ENCODE measurements at regions not wholly inside any gene's neighbourhood (a gene's known extent, or its start where the extent isn't known, plus 50 kb on each side); places are given as distances from the start of the nearest gene placed in this dataset.
A peak's percentile ranks its signal among the peaks of the same experiment; 100 is the strongest.

- Histone ChIP-seq H3K9me3 (no peaks in the 10 kb centered on the region), H3K4me3 (no peak overlapping the region), H3K4me1 (ENCODE audit: insufficient read depth) (no peaks in the 10 kb centered on the region), H3K27ac (no peak overlapping the region), H3K27me3 (no peaks in the 10 kb centered on the region), H3K36me3 (no peaks in the 10 kb centered on the region)
- intact Hi-C loops (cut with DNase I), result no loop called here
- TF ChIP-seq POLR2A (IDR thresholded peaks at IDR 0.05), result no peak
- TF ChIP-seq EP300 (IDR thresholded peaks at IDR 0.05), result no peak
- TF ChIP-seq, protein P1, sequence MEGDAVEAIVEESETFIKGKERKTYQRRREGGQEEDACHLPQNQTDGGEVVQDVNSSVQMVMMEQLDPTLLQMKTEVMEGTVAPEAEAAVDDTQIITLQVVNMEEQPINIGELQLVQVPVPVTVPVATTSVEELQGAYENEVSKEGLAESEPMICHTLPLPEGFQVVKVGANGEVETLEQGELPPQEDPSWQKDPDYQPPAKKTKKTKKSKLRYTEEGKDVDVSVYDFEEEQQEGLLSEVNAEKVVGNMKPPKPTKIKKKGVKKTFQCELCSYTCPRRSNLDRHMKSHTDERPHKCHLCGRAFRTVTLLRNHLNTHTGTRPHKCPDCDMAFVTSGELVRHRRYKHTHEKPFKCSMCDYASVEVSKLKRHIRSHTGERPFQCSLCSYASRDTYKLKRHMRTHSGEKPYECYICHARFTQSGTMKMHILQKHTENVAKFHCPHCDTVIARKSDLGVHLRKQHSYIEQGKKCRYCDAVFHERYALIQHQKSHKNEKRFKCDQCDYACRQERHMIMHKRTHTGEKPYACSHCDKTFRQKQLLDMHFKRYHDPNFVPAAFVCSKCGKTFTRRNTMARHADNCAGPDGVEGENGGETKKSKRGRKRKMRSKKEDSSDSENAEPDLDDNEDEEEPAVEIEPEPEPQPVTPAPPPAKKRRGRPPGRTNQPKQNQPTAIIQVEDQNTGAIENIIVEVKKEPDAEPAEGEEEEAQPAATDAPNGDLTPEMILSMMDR (IDR thresholded peaks at IDR 0.05), result no peak
- no peak for DNase-seq
- WGBS, 3 donors, result 83 to 87% (median 86%) methylated on average over 4 of the region's 4 CpGs
These were observed 222.3 kb upstream of the AGTR2 start for GRCh38 chrX:115948018-115948923.

- TF ChIP-seq EP300 (IDR thresholded peaks at IDR 0.05), result no peak
- no peak for TF ChIP-seq POLR2A (IDR thresholded peaks at IDR 0.05)
- TF ChIP-seq, protein P1 (IDR thresholded peaks at IDR 0.05), result peak in 1 of 3 donors; percentile 25
- Histone ChIP-seq H3K9me3 (no peaks in the 10 kb centered on the region), H3K36me3 (no peaks in the 10 kb centered on the region), H3K4me1 (ENCODE audit: insufficient read depth) (no peaks in the 10 kb centered on the region), H3K4me3 (no peak overlapping the region), H3K27ac (no peak overlapping the region), H3K27me3 (no peaks in the 10 kb centered on the region)
- intact Hi-C loops (cut with DNase I), result no loop called here
- whole genome bisulfite sequencing, 3 donors, result 56 to 58% (median 56%) methylated on average over 17 of the region's 17 CpGs
- peak; percentile 41 to 74 (median 62) for DNase-seq
These were observed 220.4 kb upstream of the AGTR2 start for GRCh38 chrX:115949900-115950822.

DNA sequence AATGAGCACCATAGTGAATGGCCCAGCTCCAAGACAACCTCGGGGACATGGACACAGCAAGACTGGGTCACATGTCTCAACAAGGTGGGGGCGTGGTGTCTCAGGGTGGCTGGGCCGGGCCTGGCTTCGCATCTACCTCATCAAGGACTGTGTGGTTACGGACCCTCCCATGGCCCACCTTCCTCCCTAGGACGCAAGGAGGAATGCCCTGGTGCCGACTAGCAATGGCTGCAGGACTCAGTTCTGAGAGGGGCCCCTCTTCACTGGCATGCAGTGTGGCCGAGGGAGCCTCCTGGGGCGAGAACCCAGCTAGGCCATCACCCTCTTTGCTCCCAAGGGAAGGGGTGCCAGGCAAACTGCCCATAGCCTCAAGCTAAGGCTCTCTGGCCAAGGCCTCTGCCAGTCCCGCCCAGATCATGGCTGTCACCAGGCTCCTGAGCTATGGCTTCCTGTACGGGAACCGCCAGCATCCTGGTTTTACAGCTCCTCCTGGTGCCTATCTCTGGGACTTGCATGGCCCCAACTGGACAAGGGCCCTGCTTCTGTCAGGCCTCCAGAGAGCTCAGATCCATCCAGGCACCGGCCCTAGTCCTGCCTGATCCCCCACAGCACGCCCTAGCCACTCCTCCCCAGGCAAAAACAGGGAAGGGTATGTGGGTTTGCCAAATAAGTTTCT is 218.0 kb upstream of the AGTR2 start:
- Histone ChIP-seq H3K4me3 (no peak overlapping the region), H3K27me3 (no peaks in the 10 kb centered on the region), H3K27ac (no peak overlapping the region), H3K36me3 (no peaks in the 10 kb centered on the region), H3K4me1 (ENCODE audit: insufficient read depth) (no peaks in the 10 kb centered on the region), H3K9me3 (no peaks in the 10 kb centered on the region)
- intact Hi-C loops (cut with DNase I), result no loop called here
- TF ChIP-seq POLR2A (IDR thresholded peaks at IDR 0.05) (no peak), EP300 (IDR thresholded peaks at IDR 0.05) (no peak)
- TF ChIP-seq, protein P1 (IDR thresholded peaks at IDR 0.05), result no peak
- no peak for DNase-seq
- WGBS, 3 donors, result 75 to 80% (median 76%) methylated on average over 10 to 14 of the region's 14 CpGs

- DNase-seq, result no peak
- no peaks in the 10 kb centered on the region for H3K36me3 ChIP-seq
- H3K4me3 ChIP-seq, result no peak overlapping the region
- H3K27me3 ChIP-seq, result no peaks in the 10 kb centered on the region
- intact Hi-C loops (cut with DNase I), result no loop called here
- TF ChIP-seq EP300 (IDR thresholded peaks at IDR 0.05) (no peak), POLR2A (IDR thresholded peaks at IDR 0.05) (no peak)
- TF ChIP-seq, protein P1 (IDR thresholded peaks at IDR 0.05), result no peak
- no peak overlapping the region for H3K27ac ChIP-seq
- WGBS, 3 donors, result 55 to 68% (median 61%) methylated on average over 11 of the region's 11 CpGs
- no peaks in the 10 kb centered on the region for H3K4me1 ChIP-seq (ENCODE audit: insufficient read depth)
- H3K9me3 ChIP-seq, result no peaks in the 10 kb centered on the region
These were observed 212.6 kb upstream of the AGTR2 start for GRCh38 chrX:115957862-115958490.
